ENCODE measurements at regions not wholly inside any gene's neighbourhood (a gene's known extent, or its start where the extent isn't known, plus 50 kb on each side); places are given as distances from the start of the nearest gene placed in this dataset.

- TF ChIP-seq TRAFD1 (CRISPR knock-in tag; IDR thresholded peaks at IDR 0.05; ENCODE audit: borderline replicate concordance) (no peak), TAF1 (CRISPR knock-in tag; IDR thresholded peaks at IDR 0.05) (no peak), NFKBIZ (CRISPR knock-in tag; IDR thresholded peaks at IDR 0.05) (no peak), FOXM1 (CRISPR knock-in tag; IDR thresholded peaks at IDR 0.05) (no peak), PTBP1 (IDR thresholded peaks at IDR 0.05; ENCODE audit: low read depth, low read length, poor library complexity, severe bottlenecking) (no peak), MAFK (conservative IDR thresholded peaks at IDR 0.05 in 1 of 2, IDR thresholded peaks at IDR 0.05 in 1 of 2; ENCODE audit: low read length in 2 of 2) (no peak), ZNF879 (CRISPR knock-in tag; IDR thresholded peaks at IDR 0.05) (no peak)
Observed at GRCh38 chr4:12761694-12762093, 722.4 kb downstream of the RAB28 start (continued).

GRCh38 chr4:12747154-12747553, 737.0 kb downstream of the RAB28 start:
- intact Hi-C loops (cut with micrococcal nuclease; ENCODE audit: unreplicated experiment): no loop called here
- no peak for FAIRE-seq
- WGBS (ENCODE audit: low lambda C conversion rate): 20% methylated on average over 5 of the region's 5 CpGs
- Histone ChIP-seq H3K4me1 (ENCODE audit: insufficient read depth, low read length) (no peaks in the 10 kb centered on the region), H4K20me1 (ENCODE audit: insufficient read depth, low read length) (no peaks in the 10 kb centered on the region), H3K27me3 (ENCODE audit: control insufficient read depth in 1 of 2, insufficient read depth in 2 of 2, low read length in 2 of 2) (peaks cover 0 to 21% of the 10 kb centered on the region in 2 experiments; a peak in 2 of 5 replicates), H3K4me2 (ENCODE audit: low read depth, low read length) (no peak overlapping the region), H3K79me2 (ENCODE audit: insufficient read depth, low read length) (no peaks in the 10 kb centered on the region), H3K4me3 (replicated peaks in 1 of 3; ENCODE audit: insufficient read depth in 1 of 3, low read depth in 2 of 3, low read length in 3 of 3) (no peak overlapping the region), H2AFZ (ENCODE audit: low read length) (no peak overlapping the region), H3K9me3 (ENCODE audit: low read length) (no peaks in the 10 kb centered on the region), H3K27ac (ENCODE audit: extremely low read length, insufficient read depth, low read length) (no peak overlapping the region), H3K36me3 (replicated peaks in 1 of 2; ENCODE audit: control insufficient read depth in 1 of 2, insufficient read depth in 2 of 2, low read length in 2 of 2) (no peaks in the 10 kb centered on the region), H3K9ac (ENCODE audit: insufficient read depth, low read depth, low read length) (no peak overlapping the region)
- POLR2A ChIA-PET: no interaction called here
- CTCF ChIA-PET (ENCODE audit: low intra/inter-chr PET ratio, low total read pairs): no interaction called here
- ATAC-seq: no peak
- in situ Hi-C loops (cut with HindIII; ENCODE audit: extremely low pct_ligation_motif_present, low pct_unique_long_range_greater_than_20kb): no loop called here
- no TSS peak for BruUV-seq (replicated peaks)
- no peak for DNase-seq (ENCODE audit: low spot score)
- no peak for TF ChIP-seq TFDP2 (CRISPR knock-in tag; IDR thresholded peaks at IDR 0.05)
- TF ChIP-seq ZNF280B (CRISPR knock-in tag; IDR thresholded peaks at IDR 0.05; ENCODE audit: borderline replicate concordance): no peak
- TF ChIP-seq TRIM22 (IDR thresholded peaks at IDR 0.05): no peak
- no peak for TF ChIP-seq MYC (CRISPR knock-in tag; IDR thresholded peaks at IDR 0.05; ENCODE audit: borderline replicate concordance)
- no peak for TF ChIP-seq FIP1L1 (IDR thresholded peaks at IDR 0.05; ENCODE audit: borderline replicate concordance, insufficient read depth, low read depth, low read length)
- TF ChIP-seq MED8 (CRISPR knock-in tag; IDR thresholded peaks at IDR 0.05; ENCODE audit: insufficient replicate concordance): no peak
- TF ChIP-seq ZBTB38 (CRISPR knock-in tag; IDR thresholded peaks at IDR 0.05): no peak
- no peak for TF ChIP-seq THRA (CRISPR knock-in tag; IDR thresholded peaks at IDR 0.05; ENCODE audit: borderline replicate concordance)
- no peak for TF ChIP-seq JUNB (CRISPR knock-in tag; IDR thresholded peaks at IDR 0.05; ENCODE audit: borderline replicate concordance)
- TF ChIP-seq ZNF598 (CRISPR knock-in tag; IDR thresholded peaks at IDR 0.05; ENCODE audit: borderline replicate concordance): no peak
- no peak for TF ChIP-seq ZMYM4 (CRISPR knock-in tag; IDR thresholded peaks at IDR 0.05)

All from HepG2 (cell line).